HG03139 (cell line): ENCODE measurements at regions not wholly inside any gene's neighbourhood (a gene's known extent, or its start where the extent isn't known, plus 50 kb on each side); places are given as distances from the start of the nearest gene placed in this dataset.

Experiments
- ATAC-seq: cut with Tn5 transposase; IDR thresholded peaks from one replicate; pipeline ENCODE4 v1.9.1; 2021; ENCODE audit not compliant: unreplicated experiment

DNA sequence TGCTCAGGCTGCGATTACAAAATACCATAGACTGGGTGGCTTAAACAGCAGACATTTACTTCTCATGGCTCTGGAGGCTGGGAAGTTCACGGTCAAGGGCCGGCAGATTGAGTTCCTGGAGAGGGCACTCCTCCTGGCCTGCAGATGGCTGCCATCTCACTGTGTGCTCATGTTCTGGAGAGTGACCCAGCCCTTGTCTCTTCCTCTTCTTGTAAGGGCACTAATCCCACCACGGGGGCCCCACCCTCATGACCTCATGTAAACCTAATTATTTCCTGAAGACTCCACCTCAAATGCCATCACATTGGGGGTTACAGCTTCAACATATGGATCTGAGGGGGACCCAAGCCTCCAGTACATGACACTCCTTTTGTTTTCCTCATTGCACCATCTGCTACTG is 56.0 kb upstream of the CLDN10 start:
- no peak for ATAC-seq

DNA sequence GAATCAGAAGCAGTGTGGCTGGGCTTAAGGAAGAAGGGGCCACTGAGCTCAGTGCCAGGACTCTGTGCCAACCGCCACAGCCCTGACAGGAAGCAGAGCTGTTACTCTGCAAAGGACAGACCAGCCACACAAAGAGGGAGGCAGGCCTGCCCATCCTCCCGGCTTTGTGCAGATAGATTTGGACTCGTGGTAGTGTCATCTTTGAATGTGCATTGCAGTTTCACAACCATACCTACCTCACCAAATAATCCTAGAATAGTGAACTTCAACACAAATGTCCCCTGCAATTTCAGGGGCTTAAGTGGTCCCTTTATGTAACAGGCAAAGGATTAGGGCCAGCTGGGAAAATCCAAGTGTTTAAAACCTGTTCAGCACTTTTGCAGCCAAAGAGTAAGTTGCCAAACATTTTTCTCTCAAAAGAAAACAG is 55.1 kb upstream of the CLDN10 start:
- no peak for ATAC-seq

DNA sequence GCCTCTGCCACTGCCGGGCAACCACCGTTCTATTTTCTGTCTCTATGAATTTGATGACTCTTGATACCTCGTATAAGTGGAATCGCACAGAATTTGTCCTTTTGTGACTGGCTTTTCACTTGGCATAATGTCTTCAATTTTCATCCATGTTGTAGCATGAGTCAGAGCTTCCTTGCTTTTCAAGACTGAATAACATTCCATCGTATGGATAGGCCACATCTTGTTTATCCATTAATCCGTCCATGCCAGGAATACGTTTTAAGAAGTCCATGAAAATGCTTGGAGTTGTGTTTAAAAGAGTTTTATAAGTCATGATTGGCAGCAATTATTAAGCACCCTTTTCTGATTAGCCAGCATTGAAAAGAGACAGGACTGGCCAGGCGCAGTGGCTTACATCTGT is 53.6 kb upstream of the CLDN10 start:
- no peak for ATAC-seq

DNA sequence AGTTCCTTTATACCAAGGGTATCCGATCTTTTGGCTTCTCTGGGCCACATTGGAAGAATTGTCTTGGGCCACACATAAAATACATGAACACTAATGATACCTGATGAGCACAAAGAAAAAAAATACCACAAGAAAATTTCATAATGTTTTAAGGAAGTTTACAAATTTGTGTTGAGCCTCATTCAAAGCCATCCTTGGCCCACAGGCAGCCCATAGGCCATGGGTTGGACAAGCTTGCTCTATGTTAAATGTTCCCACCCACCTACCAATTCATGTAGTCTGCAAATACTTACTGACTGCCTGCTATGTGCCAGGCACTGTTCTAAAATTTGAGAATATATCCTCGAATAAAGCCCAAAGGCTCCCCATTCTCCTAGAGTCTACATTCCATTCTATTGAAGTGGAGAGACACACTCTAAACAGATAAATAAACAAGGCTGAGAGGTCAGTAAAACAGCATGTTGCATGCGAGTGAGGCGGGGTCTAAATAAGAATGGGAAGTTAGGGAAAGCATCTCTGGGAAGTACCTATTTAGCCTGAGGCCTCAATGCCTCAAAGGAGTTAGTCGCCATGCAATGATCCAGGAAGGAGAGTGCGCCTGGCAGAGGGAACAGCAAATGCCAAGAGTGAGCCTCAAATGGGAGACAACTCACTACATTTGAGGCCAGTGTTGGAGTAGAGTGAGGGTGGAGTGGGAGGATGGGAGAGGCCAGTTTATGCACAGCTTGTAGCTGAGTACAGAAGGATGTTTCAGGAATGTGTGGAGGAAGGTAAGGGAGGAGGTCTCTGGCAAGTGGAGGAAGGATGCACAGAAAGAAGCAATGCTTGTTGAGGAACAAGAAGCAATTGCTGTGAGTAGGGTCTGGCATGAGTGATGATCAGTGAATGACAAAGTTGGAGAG is 52.5 kb upstream of the CLDN10 start:
- ATAC-seq = no peak

DNA sequence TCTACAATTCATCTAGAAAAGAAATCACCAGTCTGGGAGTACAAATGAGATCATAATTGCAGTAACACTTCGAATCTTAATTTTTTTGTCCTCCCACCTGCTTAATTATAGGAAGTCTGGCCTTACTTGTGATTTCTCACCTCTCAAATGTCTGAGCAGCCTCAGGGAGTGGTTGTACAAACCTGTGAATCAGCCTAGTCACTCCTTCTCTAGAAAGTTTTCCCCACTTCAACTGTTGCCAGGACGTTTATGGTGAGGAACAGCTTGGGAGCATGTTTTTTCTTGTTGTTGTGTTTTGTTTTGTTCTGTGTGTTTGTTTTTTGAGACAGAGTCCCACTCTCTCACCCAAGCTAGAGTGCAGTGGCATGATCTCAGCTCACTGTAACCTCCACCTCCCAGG is 50.3 kb upstream of the CLDN10 start:
- no peak for ATAC-seq
